HT-29 (cell line): ENCODE measurements at regions not wholly inside any gene's neighbourhood (a gene's known extent, or its start where the extent isn't known, plus 50 kb on each side); places are given as distances from the start of the nearest gene placed in this dataset.
A peak's percentile ranks its signal among the peaks of the same experiment; 100 is the strongest.

Source experiments
- DNase-seq: peaks from one replicate; pipeline ENCODE4 v3.0.0-alpha.2; 2015; ENCODE audit warnings: low spot score

DNA sequence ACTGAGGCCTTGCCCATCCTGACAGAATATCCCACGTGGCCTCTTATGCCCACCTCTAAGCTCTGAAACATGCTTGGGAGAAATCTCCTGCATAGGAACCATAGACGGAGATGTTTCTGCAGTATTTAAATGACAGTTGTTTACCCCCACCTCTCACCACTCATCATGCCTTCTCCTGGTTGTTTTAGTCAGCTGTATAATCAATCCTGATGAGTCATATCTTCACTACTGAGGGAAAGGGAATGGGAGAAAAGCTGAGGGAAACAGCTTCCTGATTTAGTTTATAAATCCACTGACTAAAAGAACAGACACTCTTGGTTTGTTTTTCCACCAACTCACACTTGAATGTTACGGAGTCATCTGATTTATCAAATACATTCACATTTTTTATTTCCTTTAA is 113.2 kb upstream of the TENT5A start:
- DNase-seq = peak; percentile 29

DNA sequence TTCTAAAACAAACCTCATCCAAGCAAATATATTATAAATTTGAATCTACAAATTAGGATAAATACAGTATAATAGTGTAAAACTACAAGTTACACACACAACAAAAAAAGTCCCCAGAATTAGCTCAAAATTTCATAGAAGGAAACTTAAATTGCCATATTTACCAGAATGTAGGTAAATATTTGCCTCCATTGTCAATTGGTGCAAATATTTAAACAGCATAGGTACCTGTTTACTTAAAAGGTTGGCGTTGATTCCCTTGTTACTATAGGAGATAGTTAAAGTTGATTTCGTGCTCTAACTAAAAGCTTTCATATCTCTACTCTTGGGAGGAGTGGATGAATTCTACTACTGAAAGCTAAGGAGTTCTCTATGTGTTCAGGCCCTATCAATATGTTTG is 111.6 kb upstream of the TENT5A start:
- DNase-seq = no peak

DNA sequence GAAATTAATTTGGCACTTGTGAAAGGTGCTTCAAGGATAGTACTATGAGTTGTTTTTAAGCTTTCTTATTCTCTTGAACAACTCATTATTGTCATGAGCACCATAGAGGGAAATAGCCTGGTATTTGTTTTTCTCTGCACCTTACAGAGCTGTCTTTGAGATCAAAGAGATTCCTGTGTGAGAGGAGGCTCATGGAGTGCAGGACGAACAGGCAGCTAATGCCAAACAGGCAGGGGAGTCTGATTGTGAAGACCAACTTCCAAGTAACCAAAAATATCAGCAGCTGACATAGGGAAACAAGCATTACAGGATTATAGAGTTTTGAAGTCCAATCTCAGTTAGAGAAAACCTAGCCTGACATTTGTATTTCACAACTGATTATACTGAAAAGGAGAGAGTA is 110.6 kb upstream of the TENT5A start:
- DNase-seq = no peak

DNA sequence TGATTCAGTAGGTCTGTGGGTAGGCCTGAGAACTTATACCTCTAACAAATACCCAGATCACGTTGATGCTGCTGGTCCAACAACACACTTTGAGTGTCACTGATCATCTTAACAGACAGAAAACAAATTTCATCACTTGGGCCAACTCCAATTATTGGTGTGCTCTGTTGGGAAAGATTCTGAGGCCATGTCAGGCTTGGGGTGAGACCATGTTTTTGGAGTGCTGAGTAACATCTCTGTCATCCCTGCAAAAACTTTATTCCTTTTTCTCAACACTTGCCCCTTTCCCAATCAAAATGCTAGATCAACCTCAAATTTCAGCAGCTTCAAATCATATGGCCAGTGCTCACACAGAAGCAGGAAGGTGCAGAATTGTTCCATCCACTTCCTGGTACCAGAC is 108.8 kb upstream of the TENT5A start:
- no peak for DNase-seq

DNA sequence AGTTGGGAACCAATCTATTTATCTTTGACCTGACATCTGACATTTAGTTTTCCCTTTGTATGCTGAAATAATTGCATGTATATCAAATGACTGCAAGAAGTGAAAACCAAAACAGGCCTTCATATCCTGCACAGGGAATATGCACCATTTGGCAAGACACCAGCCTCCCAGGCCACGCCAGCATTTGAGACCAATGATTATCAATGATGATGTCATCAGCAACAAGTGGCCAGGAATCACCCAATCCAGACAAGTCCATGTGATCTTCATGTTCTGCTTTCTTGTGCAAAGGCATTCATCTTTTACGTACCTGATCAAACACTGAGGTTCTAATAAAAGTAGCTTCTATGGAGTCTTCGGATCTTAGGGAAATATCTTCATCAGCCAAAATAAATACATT is 107.4 kb upstream of the TENT5A start:
- no peak for DNase-seq

DNA sequence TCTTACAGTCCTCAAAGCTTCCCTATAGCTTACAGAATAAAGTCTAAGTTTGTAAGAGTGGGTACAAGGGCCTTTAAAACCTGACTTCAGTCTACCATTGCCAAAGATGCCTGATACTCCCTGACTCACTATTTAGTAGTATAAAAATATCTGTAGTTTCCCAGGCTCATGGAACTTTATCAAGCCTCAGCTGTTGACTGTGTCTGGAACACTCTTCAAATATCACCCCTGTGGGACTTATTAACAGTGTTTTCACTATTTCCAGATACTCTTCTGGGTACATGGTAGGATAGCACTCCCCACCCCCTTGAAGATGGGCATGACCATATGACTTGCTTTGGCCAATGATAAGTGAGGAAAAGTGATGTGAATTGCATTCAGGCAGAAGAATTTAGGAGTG is 105.3 kb upstream of the TENT5A start:
- no peak for DNase-seq

DNA sequence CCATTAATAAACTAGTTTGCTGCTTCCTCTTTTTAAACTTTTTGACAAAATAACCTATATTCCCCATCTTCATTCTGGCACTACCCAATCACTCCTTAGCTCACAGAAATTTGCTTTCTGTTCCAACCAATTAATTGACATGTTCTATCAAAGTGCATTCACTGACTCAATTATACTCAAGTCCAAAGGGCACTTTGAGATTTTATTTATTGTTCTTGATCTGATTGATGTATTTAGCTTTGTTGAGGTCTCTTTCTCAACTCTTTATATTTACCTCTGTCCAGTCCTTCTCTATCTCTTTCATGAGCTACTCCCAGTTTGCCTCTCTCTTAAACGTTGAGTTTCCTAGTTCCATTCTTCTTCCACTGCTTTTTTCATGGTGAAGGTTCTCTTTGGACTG is 104.4 kb upstream of the TENT5A start:
- no peak for DNase-seq

DNA sequence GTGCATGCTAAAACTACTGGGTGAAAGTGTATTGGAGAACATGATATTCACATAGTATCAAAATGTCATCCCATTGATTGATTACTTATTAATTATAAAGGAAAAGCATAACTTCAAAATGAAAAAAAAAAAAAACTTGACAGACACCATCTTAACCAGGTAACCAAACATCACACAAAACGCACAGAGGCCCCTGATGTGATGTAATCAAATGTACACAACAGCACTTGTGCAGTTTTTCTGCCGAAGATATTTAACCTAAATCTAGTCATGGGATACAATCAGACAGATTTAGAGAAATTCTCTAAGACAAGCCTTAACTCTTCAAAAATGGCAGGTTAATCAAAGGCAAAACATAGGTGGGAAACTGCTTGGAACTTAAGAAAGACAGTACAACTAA is 102.0 kb upstream of the TENT5A start:
- DNase-seq = no peak

DNA sequence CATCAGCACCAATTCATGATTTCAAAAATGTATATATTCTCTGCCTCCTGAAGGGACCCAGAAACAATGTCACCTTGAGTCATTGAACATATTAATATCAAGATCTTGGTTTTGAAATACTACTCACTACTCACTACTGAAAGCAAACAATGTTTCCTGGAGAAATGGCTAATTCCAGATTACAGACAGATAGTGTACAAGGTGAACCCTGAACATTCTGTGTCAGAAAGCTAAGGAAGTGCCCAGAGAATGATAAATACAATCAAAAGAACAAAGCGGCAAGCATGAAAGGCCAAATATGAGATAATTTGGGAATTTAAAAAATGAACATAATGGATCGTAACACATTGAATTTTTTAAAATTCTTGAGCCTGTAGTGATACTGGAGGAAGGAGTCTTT is 101.5 kb upstream of the TENT5A start:
- no peak for DNase-seq

DNA sequence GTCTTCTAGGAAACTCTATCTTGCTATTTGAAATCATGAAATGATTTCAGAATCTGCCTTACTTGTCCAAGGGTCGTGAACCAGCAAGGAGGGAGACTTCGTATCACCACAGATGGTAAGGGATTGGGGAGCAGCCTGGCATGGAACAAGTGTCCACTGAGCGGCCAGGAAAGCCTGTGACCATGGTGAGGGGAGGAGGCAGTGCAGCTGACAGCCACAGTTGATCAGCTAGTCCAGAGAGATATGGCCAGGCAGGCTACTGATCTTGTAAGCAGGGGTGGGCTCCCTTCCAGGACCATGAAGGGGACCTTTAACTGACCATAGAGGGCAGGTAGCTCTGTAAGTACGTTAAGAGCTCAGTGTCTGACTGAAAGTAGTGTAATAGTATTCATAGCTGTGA is 96.8 kb upstream of the TENT5A start:
- no peak for DNase-seq

DNA sequence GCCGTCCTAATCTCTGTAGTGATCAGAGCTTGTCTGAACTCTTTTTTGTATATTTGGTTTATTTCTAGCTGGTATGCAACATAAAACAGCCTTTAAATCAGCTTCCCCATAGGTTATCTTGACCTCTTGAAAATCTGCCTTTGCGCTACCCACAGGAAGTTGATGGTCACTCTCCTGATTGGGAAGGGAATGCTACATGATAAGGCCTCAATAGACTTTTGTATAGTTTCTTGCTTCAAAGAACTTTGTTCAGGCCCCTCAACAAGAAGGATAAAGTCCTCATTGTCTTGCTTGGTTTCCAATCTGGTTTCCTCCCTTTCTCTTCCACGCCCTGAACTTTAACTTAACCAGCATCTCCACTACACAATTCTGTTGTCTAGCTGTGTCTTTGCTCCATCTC is 95.4 kb upstream of the TENT5A start:
- DNase-seq = no peak

DNA sequence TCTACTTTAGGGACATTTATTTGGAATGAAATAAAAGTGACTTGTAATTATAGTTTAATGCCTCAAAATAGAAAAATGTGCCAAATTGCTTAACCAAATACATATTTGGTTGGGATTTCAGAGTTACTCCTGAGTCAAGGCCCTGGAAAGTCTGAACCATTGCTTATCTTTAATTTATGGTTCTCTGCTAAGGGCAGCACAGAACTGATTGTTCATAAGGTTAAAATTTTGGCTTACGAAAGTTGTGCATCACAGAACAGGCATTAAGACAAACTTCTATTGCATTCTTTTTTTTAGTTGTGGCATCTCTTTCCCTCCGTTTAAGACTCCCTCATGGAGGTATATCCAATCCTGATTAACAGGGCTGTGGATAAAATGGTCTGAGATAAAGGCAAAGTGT is 92.2 kb upstream of the TENT5A start:
- no peak for DNase-seq

DNA sequence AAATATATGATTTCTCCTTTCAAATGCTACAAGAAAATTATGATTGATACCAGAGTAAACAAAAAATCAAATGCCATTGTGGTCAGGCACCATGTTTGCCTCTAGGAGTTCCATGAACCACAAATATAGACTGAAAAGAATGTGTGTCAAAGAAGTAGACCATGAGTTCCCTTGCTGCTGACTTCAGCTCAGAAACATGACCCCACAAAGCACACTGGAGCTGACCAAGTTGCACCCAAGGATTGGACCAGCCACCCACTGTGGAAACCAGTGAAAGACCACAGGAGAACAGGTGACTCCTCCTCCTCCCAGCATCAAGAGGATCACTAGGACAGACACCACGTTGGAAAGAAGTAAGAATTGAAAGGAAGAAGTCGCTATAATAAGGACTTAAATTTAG is 90.8 kb upstream of the TENT5A start:
- no peak for DNase-seq

DNA sequence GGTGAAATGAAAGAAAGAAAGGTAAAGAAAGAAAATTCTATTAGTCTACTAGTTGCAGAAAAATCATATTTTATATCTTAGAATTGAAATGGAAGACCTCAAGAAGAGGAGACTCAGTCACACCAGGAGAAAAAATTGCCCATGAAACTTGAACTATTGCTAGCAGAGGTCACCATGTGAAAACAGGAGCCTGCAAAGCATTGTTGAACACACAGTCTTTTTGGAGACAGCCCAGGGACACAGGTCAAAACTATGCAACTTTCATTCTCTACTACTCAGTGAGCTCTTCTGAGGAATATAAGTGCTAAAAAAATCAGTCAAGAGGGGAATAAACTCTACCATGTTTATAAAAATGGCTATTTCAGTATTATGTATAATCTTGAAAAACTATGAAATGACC is 89.8 kb upstream of the TENT5A start:
- DNase-seq = no peak

DNA sequence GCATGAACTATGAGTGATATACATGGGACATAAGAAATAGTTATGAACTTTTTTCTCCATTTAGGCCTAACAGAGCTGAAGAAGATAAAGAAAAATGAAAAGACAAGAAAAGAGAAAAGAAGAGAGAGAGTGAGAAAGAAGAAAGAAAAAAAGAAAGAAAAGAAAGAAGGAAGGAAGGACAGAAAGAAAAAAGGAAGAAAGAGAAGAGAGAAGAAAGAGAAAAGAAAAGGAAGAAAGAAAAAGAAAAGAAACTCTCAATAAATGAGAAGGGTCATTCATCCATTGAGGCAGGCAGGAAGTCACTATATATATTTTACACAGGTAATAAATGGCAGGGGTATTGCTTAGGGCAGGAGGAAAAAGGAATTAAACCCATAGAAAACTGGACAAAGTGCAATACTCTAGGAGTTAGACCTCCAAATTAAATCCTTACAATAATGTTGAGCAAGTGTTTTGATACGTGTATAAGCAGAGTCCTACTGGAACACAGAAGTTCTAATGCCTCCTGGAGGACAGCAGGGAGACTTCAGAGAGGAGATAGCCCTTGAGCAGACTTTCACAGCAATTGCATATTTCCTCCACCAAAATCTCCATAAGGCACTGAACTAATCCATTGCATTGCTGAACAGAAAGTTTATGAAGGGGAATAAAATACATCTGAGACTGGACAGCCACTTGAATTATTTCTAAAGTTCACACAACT is 86.4 kb upstream of the TENT5A start:
- peak; percentile 23 for DNase-seq

DNA sequence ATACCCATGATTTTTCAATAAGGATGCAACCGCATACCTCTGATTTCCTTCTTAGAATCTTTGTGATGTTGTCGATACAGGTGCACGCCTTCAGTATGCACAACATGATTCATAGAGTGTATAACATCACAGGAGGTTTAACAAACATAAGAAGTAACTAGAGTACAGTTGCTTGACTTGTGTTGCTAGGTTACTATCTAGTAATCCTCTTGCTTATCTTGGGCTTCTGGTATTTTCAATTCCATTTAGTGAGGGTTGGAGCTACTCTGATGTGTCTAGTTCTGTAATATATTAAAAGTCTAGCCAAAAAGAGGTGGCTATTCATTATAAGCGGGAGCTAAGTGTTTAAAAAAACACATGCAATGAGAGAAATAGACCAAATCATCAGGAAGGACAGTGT is 85.5 kb upstream of the TENT5A start:
- DNase-seq = peak; percentile 54

DNA sequence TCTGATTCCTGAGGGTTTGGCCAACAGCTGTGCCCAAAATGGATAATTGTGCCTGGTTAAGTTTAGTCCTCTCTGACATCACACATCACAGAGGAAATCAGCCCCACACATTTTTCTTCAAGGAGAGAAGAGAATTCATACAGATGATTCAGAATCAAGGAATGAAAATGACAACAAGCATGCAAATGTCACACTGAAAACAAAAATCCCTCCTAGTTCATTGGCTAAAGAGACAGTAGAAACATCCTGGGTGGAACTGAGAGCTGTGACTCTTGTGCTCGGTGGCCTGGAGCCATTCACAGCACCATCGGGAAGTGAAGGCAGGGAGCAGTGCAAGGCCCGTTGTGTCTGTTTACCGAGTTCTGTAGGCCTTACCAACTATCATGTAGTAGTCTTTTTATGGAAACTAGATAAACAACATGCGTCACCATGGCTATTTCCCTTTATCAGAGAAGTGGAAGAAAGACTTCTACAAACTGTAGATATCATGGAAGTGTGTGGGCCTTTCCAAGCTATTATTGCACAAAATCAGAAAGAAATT is 81.7 kb upstream of the TENT5A start:
- DNase-seq = peak; percentile 23

DNA sequence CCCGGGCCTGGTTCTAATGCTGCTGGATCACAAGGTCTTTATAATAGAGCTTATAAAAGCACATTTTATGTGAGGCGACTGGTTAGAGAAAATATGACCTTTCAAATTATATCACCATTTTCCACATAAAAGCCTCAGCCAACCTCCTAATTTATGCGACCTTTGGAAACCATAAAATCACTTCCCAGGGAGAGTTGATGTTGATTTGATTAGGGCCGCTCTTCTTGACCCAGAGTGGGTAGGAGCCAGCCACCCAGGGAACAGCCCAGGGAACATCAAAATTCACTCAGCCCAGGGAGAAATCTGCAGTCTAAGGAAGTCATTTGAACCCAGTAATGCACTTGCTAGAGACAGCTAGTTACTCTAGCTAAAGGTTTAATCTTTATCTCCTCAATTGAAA is 79.8 kb upstream of the TENT5A start:
- DNase-seq = no peak

DNA sequence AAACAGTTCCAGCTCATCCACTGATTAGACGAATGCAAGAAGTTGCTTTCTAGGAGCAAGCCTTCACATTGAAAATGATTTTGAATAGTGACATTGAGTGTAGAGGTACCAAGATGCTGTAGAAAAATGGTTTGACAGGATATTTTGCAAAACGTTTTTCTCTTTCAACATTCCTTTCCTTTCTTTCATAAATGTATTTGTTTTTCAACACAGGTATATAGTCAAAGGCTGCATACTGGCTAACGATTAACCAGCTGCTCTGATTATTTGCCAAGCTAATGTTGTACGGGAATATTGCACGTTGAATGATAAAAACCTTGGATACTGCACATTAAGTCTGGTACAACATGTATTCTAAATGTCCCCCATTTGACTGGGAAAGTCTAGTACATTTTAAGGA is 78.8 kb upstream of the TENT5A start:
- DNase-seq = peak; percentile 33

DNA sequence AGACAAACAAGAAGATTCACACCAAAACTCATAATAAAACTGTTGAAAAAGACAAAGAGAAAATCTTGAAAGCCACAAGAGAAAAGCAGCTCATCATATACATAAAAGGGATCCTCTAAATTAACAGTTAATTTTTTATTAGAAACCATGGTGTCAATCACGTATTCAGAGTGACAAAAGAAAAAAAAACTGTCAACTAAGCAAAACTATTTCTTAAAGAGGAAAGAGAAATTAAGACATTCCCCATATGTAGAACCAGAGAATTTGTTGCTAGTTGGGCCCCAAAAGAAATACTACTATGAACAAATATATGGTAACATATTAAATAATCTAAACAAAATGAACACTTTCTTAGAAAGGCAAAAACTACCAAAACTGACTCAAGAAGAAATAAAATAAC is 74.3 kb upstream of the TENT5A start:
- DNase-seq = no peak

DNA sequence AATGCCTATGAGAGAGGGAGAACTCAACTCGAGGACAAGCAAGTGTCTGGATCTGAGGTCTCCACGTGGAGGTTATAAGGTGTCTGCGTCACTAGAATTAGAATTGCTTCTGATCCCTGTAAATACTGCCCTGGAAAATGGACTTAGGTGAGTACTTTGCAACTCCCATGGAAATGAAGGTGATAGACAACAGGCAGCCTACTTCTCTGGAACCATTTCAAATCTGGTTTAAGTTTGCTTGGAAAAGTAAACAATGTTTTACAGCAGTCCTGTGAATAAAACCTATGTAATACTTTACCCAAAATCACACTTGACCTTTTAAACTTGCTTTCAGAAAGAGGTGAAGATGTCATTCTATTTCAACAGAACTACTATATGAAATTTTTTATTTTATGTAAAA is 70.1 kb upstream of the TENT5A start:
- DNase-seq = no peak

DNA sequence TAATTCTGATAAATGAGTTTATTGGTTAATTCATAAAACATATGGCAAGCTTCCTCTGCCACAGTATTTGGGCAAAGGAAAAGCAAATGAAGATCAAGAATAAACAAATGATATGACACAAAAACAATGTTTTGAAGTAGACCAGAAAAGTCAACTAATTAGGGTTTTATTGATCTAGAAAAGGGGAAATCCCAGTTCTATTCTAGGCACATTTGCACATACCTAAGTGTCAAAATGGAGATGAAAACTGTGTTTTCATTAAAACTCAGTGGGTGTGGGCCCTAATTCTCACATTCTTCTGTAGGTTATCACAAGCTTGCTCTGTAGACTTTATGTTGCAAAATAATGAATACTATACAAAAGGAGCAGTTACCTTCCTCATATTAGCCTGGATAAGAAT is 69.0 kb upstream of the TENT5A start:
- DNase-seq = no peak

DNA sequence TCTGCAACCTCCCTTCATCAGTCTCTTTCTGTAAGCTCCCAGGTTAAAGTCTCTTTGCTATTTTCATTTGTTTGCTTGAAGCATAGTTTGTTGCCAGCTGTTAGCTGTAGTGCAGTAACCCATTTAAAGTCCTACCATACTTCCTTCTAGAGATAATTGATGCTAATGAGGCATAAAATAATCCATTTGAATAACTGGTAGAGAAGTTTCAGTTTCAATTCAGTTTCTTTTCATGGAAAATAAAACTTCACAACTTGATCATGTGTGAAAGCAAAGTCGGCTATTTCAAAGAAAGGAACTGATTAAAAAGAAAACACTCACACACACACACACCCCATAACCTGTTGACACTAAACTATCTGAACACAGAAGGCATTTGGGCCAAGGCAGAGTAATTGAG is 68.5 kb upstream of the TENT5A start:
- DNase-seq = no peak

DNA sequence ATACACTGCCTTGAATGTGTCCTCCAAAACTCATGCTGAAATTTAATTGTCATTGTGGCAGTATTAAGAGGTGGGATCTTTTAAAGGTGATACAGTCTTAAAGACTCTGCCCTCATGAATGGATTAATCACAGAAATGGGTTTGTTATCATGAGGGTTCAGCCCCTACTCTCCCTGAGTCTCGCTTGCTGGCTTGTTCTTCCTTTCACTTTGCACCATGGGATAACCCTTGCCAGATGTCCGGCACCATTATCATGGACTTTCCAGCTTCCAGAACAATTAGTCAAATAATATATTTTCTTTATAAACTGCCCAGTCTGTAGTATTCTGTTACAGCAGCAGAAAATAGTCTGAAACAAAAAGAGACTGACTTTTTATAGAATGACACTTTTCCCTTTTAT is 67.9 kb upstream of the TENT5A start:
- DNase-seq = no peak
